CD4-positive, alpha-beta T cell treated with Interleukin-15 for 1 hour (primary cell): ENCODE measurements at regions not wholly inside any gene's neighbourhood (a gene's known extent, or its start where the extent isn't known, plus 50 kb on each side); places are given as distances from the start of the nearest gene placed in this dataset.

Experiments used
- DNase-seq: peaks from one replicate; pipeline ENCODE4 v3.0.0-alpha.2; 2020

DNA sequence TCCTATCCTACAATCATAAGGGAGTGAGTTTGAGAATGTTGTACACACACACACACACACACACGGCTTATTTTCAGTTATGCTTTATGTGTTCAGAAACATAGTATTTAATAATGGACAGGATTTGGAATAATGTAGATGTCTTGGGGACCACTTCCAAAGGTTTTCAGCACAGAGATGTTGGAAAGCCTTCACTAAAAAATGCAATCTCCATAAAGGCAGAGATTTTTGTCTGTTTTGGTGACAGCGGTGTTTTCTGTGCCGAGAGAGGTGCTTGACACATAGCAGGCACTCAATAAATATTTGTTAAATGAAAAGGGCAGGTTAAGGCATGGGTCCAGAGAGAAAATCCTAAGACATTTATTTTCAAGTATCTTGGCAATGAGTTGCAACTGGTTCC, 428.2 kb upstream of the RGMA start:
- DNase-seq = no peak

DNA sequence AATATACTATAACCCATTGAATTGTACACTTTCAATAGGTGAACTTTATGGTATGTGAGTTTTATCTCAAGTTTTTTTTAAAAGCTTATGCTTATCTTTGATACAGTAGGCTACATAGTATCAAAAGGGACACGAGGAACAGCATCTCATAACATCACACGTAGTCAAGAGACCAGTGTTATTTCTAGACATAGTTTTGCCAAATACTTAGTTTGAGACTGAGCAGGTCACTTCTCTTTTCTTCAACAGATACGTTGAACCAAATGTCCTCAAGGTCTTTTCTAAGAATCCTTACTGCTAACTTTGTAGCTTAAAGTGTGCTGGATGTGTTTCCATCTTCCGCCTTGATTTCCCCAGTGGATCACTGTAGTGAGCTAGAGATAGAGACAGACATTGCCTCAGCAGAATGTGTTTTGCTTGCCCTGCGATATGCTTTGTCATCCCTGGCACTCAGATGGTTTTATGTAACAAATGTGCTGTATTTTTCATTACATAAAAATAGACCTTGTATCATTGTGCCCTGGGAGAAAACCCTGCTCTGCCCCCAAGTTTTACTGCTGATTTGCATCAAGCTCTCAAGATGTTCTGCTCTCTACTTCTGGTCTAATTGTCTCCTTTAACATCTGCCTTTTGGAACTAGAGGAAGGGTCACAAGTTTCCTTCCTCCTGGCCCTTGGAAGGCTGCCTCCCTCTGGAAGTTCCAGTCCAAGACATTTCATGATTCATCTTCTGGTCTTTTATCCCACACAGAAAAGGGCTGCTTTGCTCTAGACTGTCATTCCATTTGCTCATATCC, 426.4 kb upstream of the RGMA start:
- DNase-seq = no peak

GRCh38 chr15:93506646-93507045, 417.6 kb upstream of the RGMA start:
- no peak for DNase-seq

GRCh38 chr15:93505506-93505905, 416.5 kb upstream of the RGMA start:
- DNase-seq = no peak

GRCh38 chr15:93501946-93502345, 412.9 kb upstream of the RGMA start:
- DNase-seq = no peak

DNA sequence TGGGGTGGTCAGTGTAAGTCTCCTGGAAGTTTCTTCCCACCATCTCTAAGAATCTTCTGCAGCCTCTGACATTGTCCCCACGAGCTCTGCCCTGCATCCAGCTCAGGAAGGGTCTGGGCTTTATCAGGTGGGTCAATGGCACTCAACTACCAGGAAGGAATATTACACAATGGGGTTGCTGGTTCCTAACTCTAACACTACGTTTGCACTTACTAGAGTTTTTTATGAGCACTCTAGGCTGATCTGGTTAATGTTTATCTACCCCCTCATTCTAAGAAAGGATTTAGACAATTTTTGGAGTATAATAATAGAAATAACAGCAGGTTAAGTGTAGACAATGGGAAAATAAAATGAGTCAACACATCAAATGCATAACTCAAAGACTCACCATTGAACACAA, 411.1 kb upstream of the RGMA start:
- no peak for DNase-seq

- DNase-seq = no peak
Measured at GRCh38 chr15:93497291-93497690, 408.3 kb upstream of the RGMA start.

- DNase-seq = no peak
Measured at GRCh38 chr15:93496888-93497287, 407.9 kb upstream of the RGMA start.

DNA sequence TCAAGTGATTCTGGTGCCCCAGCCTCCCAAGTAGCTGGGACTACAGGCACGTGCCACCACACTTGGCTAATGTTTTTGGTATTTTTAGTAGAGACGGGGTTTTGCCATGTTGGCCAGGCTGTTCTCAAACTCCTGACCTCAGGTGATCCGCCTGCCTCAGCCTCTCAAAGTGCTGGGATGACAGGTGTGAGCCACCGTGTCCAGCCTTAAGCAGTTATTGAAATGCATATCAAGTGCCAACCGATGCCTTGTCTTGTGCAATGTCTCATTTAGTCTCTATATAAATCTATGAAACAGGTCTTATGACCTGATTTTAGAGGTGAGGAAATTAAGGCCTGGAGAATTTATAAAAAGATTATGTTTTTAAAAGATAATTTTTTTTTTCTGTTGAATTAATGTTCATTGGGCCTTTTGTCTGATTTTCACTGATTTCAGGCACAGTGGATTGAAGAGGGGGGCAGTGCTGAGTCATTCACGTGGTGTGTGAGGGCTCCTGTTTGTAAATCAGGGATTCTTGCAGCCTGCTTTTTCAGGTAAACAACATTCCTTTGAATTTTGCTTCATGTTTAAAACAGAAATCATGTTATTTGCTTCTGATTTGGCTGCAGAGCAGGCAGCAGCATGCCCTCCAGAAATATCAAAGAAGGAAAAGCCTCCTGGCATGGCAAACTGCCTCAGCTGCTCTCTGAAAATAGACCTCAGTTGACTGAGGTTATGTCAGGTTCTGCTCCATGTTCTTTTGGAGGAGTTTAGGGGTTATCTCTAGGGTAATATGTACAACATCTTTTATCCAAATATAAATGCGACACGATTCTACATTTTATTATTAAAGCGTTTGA, 407.0 kb upstream of the RGMA start:
- DNase-seq = no peak

- no peak for DNase-seq
Measured at GRCh38 chr15:93493172-93493571, 404.2 kb upstream of the RGMA start.

DNA sequence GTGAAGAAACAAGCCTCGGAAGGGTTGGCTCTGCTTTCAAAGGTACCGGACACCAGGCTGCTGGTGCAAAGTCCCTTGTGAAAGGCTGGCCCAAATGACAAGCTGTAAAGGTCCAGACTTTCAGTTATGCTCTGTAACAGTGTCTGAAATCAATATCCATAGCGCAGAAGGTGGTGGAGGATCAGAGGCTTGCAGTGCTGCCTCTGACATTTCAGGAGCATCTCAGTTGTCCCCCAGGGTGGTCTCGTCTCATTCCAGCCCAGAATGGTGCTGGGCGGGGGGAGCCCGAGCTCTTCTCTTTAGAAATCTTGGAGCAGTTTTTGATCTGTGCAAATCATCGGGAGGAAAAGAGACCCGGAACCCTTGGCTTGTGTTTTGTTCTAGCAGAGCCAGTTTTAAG, 402.3 kb upstream of the RGMA start:
- DNase-seq = no peak

DNA sequence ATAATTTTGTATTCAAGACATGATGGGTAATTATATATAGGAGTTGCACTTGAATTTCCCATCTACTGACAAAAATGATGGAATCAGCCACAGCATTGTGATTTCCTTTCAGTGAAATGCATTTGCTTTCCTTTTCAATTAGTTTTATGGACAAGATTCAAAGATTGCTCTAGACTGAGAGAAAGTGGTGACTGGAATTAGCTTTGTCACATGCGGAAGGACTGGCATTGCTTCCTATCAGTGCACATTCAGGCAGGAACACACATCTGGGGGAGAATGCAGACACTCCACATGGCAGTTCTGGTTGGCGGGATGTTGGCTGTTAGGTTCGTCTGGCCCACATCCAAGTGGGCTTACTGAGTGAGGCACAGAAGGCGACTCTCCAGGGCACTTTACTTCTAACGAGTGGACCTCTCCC, 399.3 kb upstream of the RGMA start:
- DNase-seq = no peak

- no peak for DNase-seq
Measured at GRCh38 chr15:93486407-93487117, 397.6 kb upstream of the RGMA start.

GRCh38 chr15:93485438-93486327, 396.7 kb upstream of the RGMA start:
- no peak for DNase-seq

- no peak for DNase-seq
Measured at GRCh38 chr15:93483923-93484322, 394.9 kb upstream of the RGMA start.

GRCh38 chr15:93482731-93483130, 393.7 kb upstream of the RGMA start:
- no peak for DNase-seq

- no peak for DNase-seq
Measured at GRCh38 chr15:93479715-93480114, 390.7 kb upstream of the RGMA start.

DNA sequence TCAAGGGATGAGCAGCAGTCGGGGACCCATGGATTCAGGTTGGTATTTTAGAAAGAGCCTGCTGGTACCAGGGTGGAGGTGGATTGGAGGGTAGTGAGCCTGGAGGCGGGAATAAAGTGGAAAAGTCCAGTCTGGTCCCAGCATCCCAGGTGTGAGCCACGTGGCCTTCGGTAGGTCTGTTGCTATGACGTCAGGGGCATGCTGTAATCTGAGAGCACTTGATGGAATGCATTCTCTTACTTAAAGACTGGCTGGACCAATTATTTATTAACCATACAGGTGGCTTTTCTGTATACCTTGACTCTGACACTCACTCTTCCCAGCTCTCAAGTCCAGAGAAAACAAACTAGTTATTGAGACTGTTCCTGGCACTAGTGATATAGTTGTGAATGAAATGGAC, 389.9 kb upstream of the RGMA start:
- no peak for DNase-seq

- DNase-seq = no peak
Measured at GRCh38 chr15:93477721-93478120, 388.7 kb upstream of the RGMA start.

DNA sequence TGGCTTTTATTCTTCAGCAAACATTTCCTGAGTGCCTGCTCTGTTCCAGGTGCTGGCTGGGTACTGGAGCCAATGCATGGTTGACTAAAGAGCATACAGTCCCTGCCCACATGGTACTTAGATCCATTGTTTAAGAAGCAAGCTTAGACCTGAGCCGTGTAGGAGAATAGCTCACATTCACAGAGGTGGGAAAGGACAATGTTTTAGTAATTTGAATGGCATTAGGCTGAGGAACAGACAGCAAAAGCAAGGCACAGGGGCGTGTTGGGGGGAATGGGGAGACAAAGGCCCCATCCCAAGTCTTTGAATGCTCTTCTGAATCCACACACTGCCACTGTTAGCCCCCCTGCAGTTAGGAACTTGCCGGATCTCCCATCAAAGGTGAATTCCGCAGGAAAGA, 388.2 kb upstream of the RGMA start:
- DNase-seq = no peak

- DNase-seq = no peak
Measured at GRCh38 chr15:93476491-93477177, 387.6 kb upstream of the RGMA start.

GRCh38 chr15:93474728-93475127, 385.7 kb upstream of the RGMA start:
- no peak for DNase-seq
